ENCODE measurements at regions not wholly inside any gene's neighbourhood (a gene's known extent, or its start where the extent isn't known, plus 50 kb on each side); places are given as distances from the start of the nearest gene placed in this dataset.

- DNase-seq, result no peak
Measured at GRCh38 chr12:60052483-60052882, 456.7 kb downstream of the SLC16A7 start.

GRCh38 chr12:60059180-60059579 lies 463.4 kb downstream of the SLC16A7 start:
- no peak for DNase-seq

GRCh38 chr12:60066655-60067054 lies 470.8 kb downstream of the SLC16A7 start:
- no peak for DNase-seq

GRCh38 chr12:60070552-60070951 lies 474.7 kb downstream of the SLC16A7 start:
- no peak for DNase-seq

- DNase-seq, result no peak
Measured at GRCh38 chr12:60071759-60072191, 475.9 kb downstream of the SLC16A7 start.

- DNase-seq, result no peak
Measured at GRCh38 chr12:60072911-60073310, 477.1 kb downstream of the SLC16A7 start.

- DNase-seq, result no peak
Measured at GRCh38 chr12:60075091-60075490, 479.3 kb downstream of the SLC16A7 start.

GRCh38 chr12:60078026-60078425 lies 482.2 kb downstream of the SLC16A7 start:
- DNase-seq, result peak; percentile 35

GRCh38 chr12:60093428-60093827 lies 497.6 kb downstream of the SLC16A7 start:
- peak; percentile 46 for DNase-seq

GRCh38 chr12:60094436-60094835 lies 498.6 kb downstream of the SLC16A7 start:
- DNase-seq, result no peak

- no peak for DNase-seq
Measured at GRCh38 chr12:60096727-60097126, 500.9 kb downstream of the SLC16A7 start.

- no peak for DNase-seq
Measured at GRCh38 chr12:60100160-60100559, 504.3 kb downstream of the SLC16A7 start.

GRCh38 chr12:60100852-60101251 lies 505.0 kb downstream of the SLC16A7 start:
- no peak for DNase-seq

GRCh38 chr12:60101715-60102114 lies 505.9 kb downstream of the SLC16A7 start:
- DNase-seq, result no peak

- DNase-seq, result peak; percentile 53
Measured at GRCh38 chr12:60106214-60106613, 510.4 kb downstream of the SLC16A7 start.

GRCh38 chr12:60107992-60108391 lies 512.2 kb downstream of the SLC16A7 start:
- DNase-seq, result no peak

GRCh38 chr12:60112063-60112462 lies 516.2 kb downstream of the SLC16A7 start:
- DNase-seq, result no peak

GRCh38 chr12:60112763-60113162 lies 516.9 kb downstream of the SLC16A7 start:
- DNase-seq, result peak; percentile 46

GRCh38 chr12:60114169-60114568 lies 518.3 kb downstream of the SLC16A7 start:
- no peak for DNase-seq

GRCh38 chr12:60119327-60119726 lies 523.5 kb downstream of the SLC16A7 start:
- DNase-seq, result no peak

- no peak for DNase-seq
Measured at GRCh38 chr12:60120199-60120598, 524.4 kb downstream of the SLC16A7 start.

GRCh38 chr12:60123557-60123956 lies 527.7 kb downstream of the SLC16A7 start:
- no peak for DNase-seq

- peak; percentile 22 for DNase-seq
Measured at GRCh38 chr12:60137513-60137912, 541.7 kb downstream of the SLC16A7 start.

- no peak for DNase-seq
Measured at GRCh38 chr12:60138526-60138925, 542.7 kb downstream of the SLC16A7 start.

GRCh38 chr12:60144395-60144794 lies 548.6 kb downstream of the SLC16A7 start:
- peak; percentile 90 for DNase-seq

- DNase-seq, result peak; percentile 36
Measured at GRCh38 chr12:60148109-60148508, 552.3 kb downstream of the SLC16A7 start.
